NCI-H82 (cell line): ENCODE measurements at regions not wholly inside any gene's neighbourhood (a gene's known extent, or its start where the extent isn't known, plus 50 kb on each side); places are given as distances from the start of the nearest gene placed in this dataset.

Experiments used
- DNase-seq: peaks from one replicate; lab custom pipeline; 2025; lab: John Stamatoyannopoulos, UW

GRCh38 chr2:236972491-236973342, 113.0 kb upstream of the COPS8 start:
- no peak for DNase-seq

DNA sequence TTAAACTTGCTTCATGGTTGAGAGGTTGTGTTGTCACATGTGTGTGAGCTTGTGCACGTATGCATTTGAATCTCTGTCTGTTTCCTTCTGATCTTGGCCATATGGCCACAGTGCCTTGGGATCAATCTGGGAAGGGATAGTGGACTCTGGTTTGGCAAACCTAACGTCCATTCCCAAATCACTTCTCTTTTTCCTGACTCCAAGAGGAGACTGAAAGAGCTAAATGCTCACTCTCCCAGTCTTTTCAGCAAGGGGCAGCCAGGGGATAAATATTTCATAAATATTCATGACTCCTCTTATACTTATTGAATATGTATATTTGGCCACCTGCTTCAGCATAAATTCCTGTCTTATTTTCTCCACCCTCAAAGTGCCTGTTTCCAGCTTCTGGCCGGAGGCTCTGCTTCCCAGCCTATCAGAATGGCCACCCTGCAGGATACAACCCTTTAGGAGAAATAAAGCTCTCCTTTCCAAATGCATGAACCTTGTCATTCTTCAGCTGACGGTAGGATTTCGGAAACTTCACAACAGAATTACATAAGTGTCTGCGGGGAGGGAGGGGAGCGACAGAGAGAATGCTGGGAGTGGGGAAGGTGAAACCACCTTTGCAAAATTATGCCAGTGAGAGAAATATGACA, 112.2 kb upstream of the COPS8 start:
- no peak for DNase-seq

GRCh38 chr2:236974148-236974547, 111.5 kb upstream of the COPS8 start:
- DNase-seq = no peak

- DNase-seq = no peak
Measured at GRCh38 chr2:236974752-236975151, 110.9 kb upstream of the COPS8 start.

DNA sequence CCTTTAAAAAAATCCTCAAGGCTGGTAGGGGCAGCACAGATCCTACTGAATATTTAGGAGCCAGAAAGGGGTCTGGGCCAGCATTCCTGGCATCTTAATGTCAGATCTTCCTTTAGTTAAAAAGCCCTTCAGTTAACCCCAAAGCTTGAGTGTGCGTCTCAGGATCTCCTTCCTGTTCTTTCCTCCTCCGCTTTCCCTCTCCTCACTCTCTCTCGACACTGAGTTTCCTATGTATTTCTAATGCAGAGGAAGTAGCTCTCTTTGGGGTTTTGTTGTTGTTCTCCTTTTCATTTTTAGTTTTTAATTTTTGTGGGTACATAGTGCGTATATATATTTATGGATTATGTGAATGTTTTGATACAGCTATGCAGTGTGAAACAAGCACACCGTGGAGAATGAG, 109.9 kb upstream of the COPS8 start:
- no peak for DNase-seq

GRCh38 chr2:236976266-236977062, 109.2 kb upstream of the COPS8 start:
- DNase-seq = no peak

GRCh38 chr2:236977063-236977851, 108.4 kb upstream of the COPS8 start:
- DNase-seq = no peak

GRCh38 chr2:236977852-236978398, 107.8 kb upstream of the COPS8 start:
- no peak for DNase-seq

- no peak for DNase-seq
Measured at GRCh38 chr2:236979664-236980063, 106.0 kb upstream of the COPS8 start.

DNA sequence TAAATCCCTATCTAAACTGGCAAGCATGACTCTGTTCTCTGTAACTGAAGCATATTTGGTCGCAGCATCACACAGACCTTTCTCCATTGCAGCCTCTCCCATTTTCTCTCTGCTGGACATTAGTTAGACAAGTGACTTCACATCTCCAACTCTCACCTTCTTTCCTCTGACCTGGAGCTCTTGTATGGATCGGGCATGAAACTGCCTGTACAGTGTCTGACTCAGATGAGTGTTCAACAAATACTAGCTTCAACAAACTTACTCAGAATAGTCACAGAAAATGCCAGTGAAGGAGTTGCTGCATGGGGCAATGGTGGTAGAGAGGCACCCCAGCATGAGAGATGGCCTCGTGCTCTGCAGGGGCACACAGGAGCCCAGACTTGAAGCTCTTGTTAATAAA, 104.7 kb upstream of the COPS8 start:
- no peak for DNase-seq

GRCh38 chr2:236981701-236982485, 103.8 kb upstream of the COPS8 start:
- no peak for DNase-seq

- no peak for DNase-seq
Measured at GRCh38 chr2:236982693-236983455, 102.8 kb upstream of the COPS8 start.

DNA sequence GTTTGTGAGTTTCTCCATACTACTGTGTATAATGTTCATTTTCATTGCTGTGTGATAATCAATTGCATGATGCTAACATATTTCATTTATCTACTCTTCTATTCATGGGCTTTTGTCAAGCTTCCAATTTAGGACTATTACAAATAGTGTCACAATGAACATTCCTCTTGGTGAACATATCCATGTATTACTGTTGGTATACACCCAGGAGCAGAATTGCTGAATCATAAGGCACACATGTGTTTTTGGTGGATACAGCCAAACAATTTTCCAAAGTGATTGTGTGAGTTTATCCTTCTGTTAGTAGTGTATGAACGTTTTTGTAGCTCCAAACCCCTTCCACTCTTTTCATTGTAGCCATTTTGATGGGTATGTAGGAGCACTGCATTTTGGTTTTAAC, 101.6 kb upstream of the COPS8 start:
- no peak for DNase-seq

GRCh38 chr2:236985761-236986339, 99.8 kb upstream of the COPS8 start:
- no peak for DNase-seq

- DNase-seq = no peak
Measured at GRCh38 chr2:236986524-236987330, 99.0 kb upstream of the COPS8 start.

DNA sequence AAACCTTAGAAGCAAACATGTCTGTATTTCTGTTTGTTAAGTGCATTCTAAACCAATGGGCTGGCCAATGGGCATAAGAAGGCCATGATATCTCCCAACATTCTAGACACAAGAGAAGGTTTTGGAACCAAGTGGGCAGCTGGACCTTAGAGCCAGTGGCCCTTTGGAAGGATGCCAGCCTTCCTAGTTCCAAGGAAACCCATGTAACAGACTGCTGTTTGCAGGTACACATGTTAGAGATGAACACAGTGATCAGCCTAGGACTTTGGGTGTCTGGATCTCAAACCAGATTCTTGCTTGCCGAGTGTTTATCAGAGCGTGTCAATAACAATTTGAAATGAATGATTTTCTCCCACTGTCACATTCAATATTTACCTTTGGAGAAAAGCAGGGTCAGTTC, 97.5 kb upstream of the COPS8 start:
- DNase-seq = no peak

GRCh38 chr2:236988690-236989624, 96.7 kb upstream of the COPS8 start:
- no peak for DNase-seq

DNA sequence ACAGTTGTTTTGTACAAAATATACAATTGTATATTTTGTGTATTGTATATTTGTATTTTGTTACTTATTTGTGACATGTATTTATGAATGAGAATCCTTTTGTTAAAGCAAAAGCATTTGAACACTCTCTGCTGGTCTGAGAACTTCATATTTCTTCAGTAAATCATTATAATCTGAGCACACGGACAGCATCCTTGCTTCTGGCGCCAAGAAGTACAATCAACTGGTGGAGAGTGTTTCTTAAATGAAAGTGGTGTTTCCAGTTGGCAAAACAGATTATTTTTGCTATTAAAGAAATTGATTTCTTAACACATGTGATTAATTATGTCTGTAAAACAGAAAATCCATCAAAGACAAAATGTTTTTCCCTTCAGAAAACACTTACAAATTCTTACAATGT, 95.1 kb upstream of the COPS8 start:
- no peak for DNase-seq
